Neuronal stem cell (in vitro differentiated cells): ENCODE measurements at regions not wholly inside any gene's neighbourhood (a gene's known extent, or its start where the extent isn't known, plus 50 kb on each side); places are given as distances from the start of the nearest gene placed in this dataset.

Experiments used
- DNase-seq: peaks from one replicate; pipeline ENCODE4 v3.0.0-alpha.2; 2013; ENCODE audit warnings: low spot score
- H2AFZ ChIP-seq: one replicate; pipeline ENCODE4 v1.6.1; 2013; ENCODE audit warnings: mild to moderate bottlenecking, low read length, inconsistent platforms
- H2AK5ac ChIP-seq: 2 replicates; pipeline ENCODE4 v1.6.1; 2013; ENCODE audit warnings: low read depth, mild to moderate bottlenecking, inconsistent platforms, low read length, moderate library complexity, mixed read lengths
- H2BK120ac ChIP-seq: 2 replicates; pipeline ENCODE4 v1.6.1; 2013; ENCODE audit warnings: low read depth, mild to moderate bottlenecking, inconsistent platforms, low read length, moderate library complexity, mixed read lengths
- H2BK12ac ChIP-seq: one replicate; pipeline ENCODE4 v1.6.1; 2013; ENCODE audit warnings: low read length, inconsistent platforms
- H2BK15ac ChIP-seq: 2 replicates; pipeline ENCODE4 v1.6.1; 2013; ENCODE audit warnings: mild to moderate bottlenecking, low read length, inconsistent platforms, mixed read lengths
- H2BK5ac ChIP-seq: one replicate; pipeline ENCODE4 v1.6.1; 2013; ENCODE audit warnings: inconsistent platforms, mild to moderate bottlenecking, low read length, moderate library complexity
- H3K14ac ChIP-seq: one replicate; pipeline ENCODE4 v1.6.1; 2013; ENCODE audit warnings: low read length, inconsistent platforms
- H3K18ac ChIP-seq: 2 replicates; pipeline ENCODE4 v1.6.1; 2013; ENCODE audit warnings: low read length, inconsistent platforms
- H3K23ac ChIP-seq: 2 replicates; pipeline ENCODE4 v1.6.1; 2013; ENCODE audit warnings: low read depth, mild to moderate bottlenecking, mixed read lengths, low read length, inconsistent platforms; ENCODE audit not compliant: poor library complexity
- H3K27ac ChIP-seq: replicated peaks from 3 replicates; pipeline ENCODE4 v1.5.1; 2013; ENCODE audit warnings: low read length, inconsistent platforms
- H3K27me3 ChIP-seq, 3 experiments: 2 replicates each; pipeline ENCODE4 v1.6.1; 2013; ENCODE audit warnings: low read length in 3 of 3, mild to moderate bottlenecking in 2 of 3, inconsistent platforms in 1 of 3, low read depth in 1 of 3, mixed read lengths in 1 of 3, moderate library complexity in 1 of 3; ENCODE audit not compliant: control insufficient read depth in 3 of 3, insufficient read depth in 3 of 3
- H3K36me3 ChIP-seq, 2 donors: replicated peaks in 1 of 2; 2 replicates each; pipeline ENCODE4 v1.6.1; 2013; ENCODE audit warnings: low read length in 2 of 2; ENCODE audit not compliant: control insufficient read depth in 2 of 2, insufficient read depth in 2 of 2
- H3K4ac ChIP-seq: 2 replicates; pipeline ENCODE4 v1.6.1; 2013; ENCODE audit warnings: inconsistent platforms, mild to moderate bottlenecking, low read length, moderate library complexity
- H3K4me1 ChIP-seq, 2 donors: 1 replicate in 1 of 2; 2 replicates in 1 of 2; pipeline ENCODE4 v1.6.1; 2013; ENCODE audit warnings: low read length in 2 of 2, low read depth in 1 of 2; ENCODE audit not compliant: control insufficient read depth in 2 of 2, insufficient read depth in 1 of 2
- H3K4me2 ChIP-seq: one replicate; pipeline ENCODE4 v1.6.1; 2013; ENCODE audit warnings: mild to moderate bottlenecking, low read length, inconsistent platforms; ENCODE audit not compliant: insufficient read depth, poor library complexity, severe bottlenecking
- H3K4me3 ChIP-seq, 2 donors: 2 replicates each; pipeline ENCODE4 v1.5.1; 2013; ENCODE audit warnings: low read length in 2 of 2, mild to moderate bottlenecking in 2 of 2, inconsistent platforms in 1 of 2, moderate library complexity in 1 of 2
- H3K79me1 ChIP-seq: one replicate; pipeline ENCODE4 v1.6.1; 2013; ENCODE audit warnings: low read depth, mild to moderate bottlenecking, inconsistent platforms, low read length, moderate library complexity
- H3K9ac ChIP-seq: one replicate; pipeline ENCODE4 v1.6.1; 2013; ENCODE audit warnings: mild to moderate bottlenecking, low read depth, low read length, inconsistent platforms; ENCODE audit not compliant: poor library complexity
- H3K9me3 ChIP-seq, 2 donors: replicated peaks in 1 of 2; 2 replicates each; pipeline versions ENCODE3 to v1.6.1; 2013; ENCODE audit warnings: low read length in 2 of 2, mild to moderate bottlenecking in 2 of 2, inconsistent platforms in 1 of 2, low read depth in 1 of 2, mixed read lengths in 1 of 2, moderate library complexity in 1 of 2; ENCODE audit not compliant: control insufficient read depth in 2 of 2, insufficient read depth in 1 of 2
- H4K8ac ChIP-seq: one replicate; pipeline ENCODE4 v1.6.1; 2013; ENCODE audit warnings: low read depth, mild to moderate bottlenecking, inconsistent platforms, low read length, moderate library complexity
- H4K91ac ChIP-seq: one replicate; pipeline ENCODE4 v1.6.1; 2013; ENCODE audit warnings: low read length, low read depth, mild to moderate bottlenecking, inconsistent platforms; ENCODE audit not compliant: poor library complexity
- WGBS, 2 donors: extraction: QIAGEN DNeasy Blood & Tissue Kit; methylation state at CpG; one replicate each; pipeline ENCODE4 v1.1.7; 2013; ENCODE audit warnings: missing lambda C conversion rate in 2 of 2, mixed read lengths in 1 of 2; ENCODE audit not compliant: insufficient read length in 2 of 2, insufficient replicate concordance in 1 of 2; ENCODE audit errors: extremely low coverage in 2 of 2; 5-methylcytosine and 5-hydroxymethylcytosine counted together

DNA sequence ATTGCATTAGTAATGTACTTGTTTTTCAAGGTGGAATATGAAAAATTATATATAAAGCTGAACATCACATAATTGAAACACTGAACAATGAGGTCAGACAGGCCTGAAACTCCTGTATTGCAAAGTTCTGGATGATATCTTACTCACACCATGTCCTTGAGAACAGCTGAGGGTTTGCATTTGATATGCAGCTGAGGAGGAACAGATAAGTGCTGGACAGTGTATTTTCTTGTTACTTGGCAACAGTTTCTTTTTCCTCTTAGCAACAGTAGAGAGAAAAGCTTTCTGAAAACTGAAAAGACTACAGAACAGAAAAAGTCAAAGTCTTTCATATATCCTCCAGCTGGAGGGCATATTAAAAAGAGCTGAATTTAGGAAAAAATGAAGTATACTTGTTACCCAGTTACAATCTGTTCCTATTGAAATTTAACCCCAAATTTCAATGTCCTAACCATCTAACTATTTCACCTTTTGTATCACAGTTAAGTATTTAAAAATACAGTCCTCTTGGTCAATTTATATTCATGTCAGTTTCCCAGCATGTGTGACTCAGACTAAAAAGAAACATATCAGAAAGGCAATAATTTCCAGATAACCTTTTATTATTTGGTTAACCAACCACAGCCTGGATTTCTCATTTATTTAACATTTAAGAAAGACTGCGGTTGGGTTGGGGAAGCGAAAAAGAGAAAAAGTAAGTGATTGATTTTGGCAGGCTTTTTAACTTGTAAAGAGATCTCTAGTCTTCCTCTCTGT lies 733.0 kb upstream of the DPPA4 start:
- Histone ChIP-seq H2AK5ac (no peak overlapping the region), H3K79me1 (no peaks in the 10 kb centered on the region), H3K18ac (no peak overlapping the region), H2BK15ac (no peak overlapping the region), H3K23ac (no peak overlapping the region), H3K4me2 (no peak overlapping the region), H2BK120ac (no peak overlapping the region), H3K36me3 (no peaks in the 10 kb centered on the region), H3K4me3 (no peak overlapping the region), H3K4ac (no peak overlapping the region), H4K91ac (no peak overlapping the region), H3K14ac (no peak overlapping the region), H4K8ac (no peak overlapping the region), H3K9me3 (peaks cover 0 to 16% of the 10 kb centered on the region in 2 donors), H2BK12ac (no peak overlapping the region), H3K4me1 (peaks cover 0 to 12% of the 10 kb centered on the region in 2 donors), H3K9ac (no peak overlapping the region), H3K27ac (no peak overlapping the region), H2BK5ac (no peak overlapping the region), H3K27me3 (no peaks in the 10 kb centered on the region), H2AFZ (peak overlapping the region; percentile 37)
- DNase-seq = no peak
- 100% methylated on average over 2 of the region's 2 CpGs; no CpG with 5 or more reads in 1 of the 2 donors for WGBS, 2 donors

DNA sequence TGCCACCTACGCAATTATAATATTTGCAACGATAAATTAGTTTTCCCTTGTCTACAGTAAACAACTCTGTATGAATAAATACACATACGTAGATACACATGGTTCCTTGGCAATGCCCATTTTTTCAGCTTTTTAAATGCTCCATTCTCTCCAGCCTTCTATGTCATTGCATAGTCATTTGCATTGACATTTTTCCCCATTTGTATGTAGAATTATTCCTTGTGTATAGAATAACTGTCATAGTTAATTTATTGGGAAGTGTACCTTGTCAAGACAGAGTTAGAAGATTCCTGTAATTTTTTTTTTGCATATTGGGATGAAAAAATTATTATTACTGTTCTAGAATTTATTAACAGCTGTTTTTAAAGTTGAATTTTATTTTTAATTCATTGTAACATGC lies 736.7 kb upstream of the DPPA4 start:
- H3K23ac ChIP-seq = no peak overlapping the region
- DNase-seq = no peak
- no peaks in the 10 kb centered on the region for H3K36me3 ChIP-seq
- no peak overlapping the region for H4K8ac ChIP-seq
- no peak overlapping the region for H3K4ac ChIP-seq
- H3K4me1 ChIP-seq = peaks cover 0 to 12% of the 10 kb centered on the region in 2 donors
- H2BK5ac ChIP-seq = no peak overlapping the region
- H3K27ac ChIP-seq = no peak overlapping the region
- no peak overlapping the region for H3K14ac ChIP-seq
- no peak overlapping the region for H3K4me3 ChIP-seq
- H2BK120ac ChIP-seq = no peak overlapping the region
- H4K91ac ChIP-seq = no peak overlapping the region
- H2BK12ac ChIP-seq = no peak overlapping the region
- H3K4me2 ChIP-seq = no peak overlapping the region
- no peaks in the 10 kb centered on the region for H3K27me3 ChIP-seq
- peaks cover 0 to 16% of the 10 kb centered on the region in 2 donors for H3K9me3 ChIP-seq
- H3K79me1 ChIP-seq = no peaks in the 10 kb centered on the region
- H3K9ac ChIP-seq = no peak overlapping the region
- no peak overlapping the region for H2BK15ac ChIP-seq
- H2AK5ac ChIP-seq = no peak overlapping the region
- no CpG with 5 or more reads among the region's 3 CpGs for WGBS, 2 donors
- no peak overlapping the region for H3K18ac ChIP-seq
- no peak overlapping the region for H2AFZ ChIP-seq

DNA sequence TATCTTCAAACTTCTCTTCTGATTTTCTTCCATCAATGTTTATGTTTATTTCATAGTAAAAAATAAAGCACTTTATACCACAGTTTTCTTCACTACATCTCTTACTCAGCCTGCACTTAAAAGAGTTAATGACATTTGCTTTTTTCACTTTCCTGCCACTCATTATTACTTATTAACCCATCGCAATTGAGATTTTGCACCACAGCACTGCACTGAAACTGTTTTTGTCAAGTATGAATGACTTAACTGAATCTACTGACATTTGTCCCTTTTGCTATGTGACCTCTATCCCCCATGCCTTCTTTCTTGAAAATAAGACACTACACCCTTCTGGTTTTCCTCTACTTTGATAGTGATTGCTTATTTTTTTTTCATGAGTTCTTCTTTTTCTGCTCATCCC lies 739.7 kb upstream of the DPPA4 start:
- Histone ChIP-seq H2BK5ac (no peak overlapping the region), H3K9ac (no peak overlapping the region), H2BK12ac (no peak overlapping the region), H3K18ac (no peak overlapping the region), H3K23ac (no peak overlapping the region), H3K4me2 (no peak overlapping the region), H4K8ac (no peak overlapping the region), H2BK120ac (no peak overlapping the region), H3K36me3 (no peaks in the 10 kb centered on the region), H2BK15ac (no peak overlapping the region), H2AFZ (no peak overlapping the region), H3K27ac (no peak overlapping the region), H3K4ac (no peak overlapping the region), H4K91ac (no peak overlapping the region), H3K27me3 (no peaks in the 10 kb centered on the region), H3K9me3 (peaks cover 0 to 9% of the 10 kb centered on the region in 2 donors), H3K79me1 (no peaks in the 10 kb centered on the region), H3K4me3 (no peak overlapping the region), H2AK5ac (no peak overlapping the region), H3K14ac (no peak overlapping the region), H3K4me1 (no peaks in the 10 kb centered on the region)
- DNase-seq = no peak
- no CpG with 5 or more reads among the region's 1 CpG for WGBS, 2 donors

DNA sequence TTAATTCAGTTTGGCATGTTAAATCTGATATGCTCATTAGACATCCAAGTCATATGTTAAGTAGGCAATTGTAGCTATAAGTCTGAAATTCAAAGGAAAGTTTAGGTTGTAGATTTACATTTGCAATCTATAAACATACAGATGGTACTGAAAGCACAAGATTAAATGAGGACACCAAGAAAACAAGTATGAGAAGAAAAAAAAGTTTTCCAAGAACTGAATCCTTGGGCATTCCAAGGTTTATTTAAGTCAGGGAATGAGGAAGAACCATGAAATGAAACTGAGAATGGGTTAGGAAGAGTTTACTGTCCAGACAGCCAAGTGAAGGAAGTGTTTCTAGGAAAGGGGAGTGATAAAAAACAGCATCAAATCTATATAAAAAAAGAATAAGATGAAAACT lies 756.1 kb upstream of the DPPA4 start:
- DNase-seq = no peak
- Histone ChIP-seq H2BK5ac (no peak overlapping the region), H2BK15ac (no peak overlapping the region), H3K9ac (no peak overlapping the region), H2BK12ac (no peak overlapping the region), H3K79me1 (no peaks in the 10 kb centered on the region), H2AFZ (no peak overlapping the region), H3K27ac (no peak overlapping the region), H3K18ac (no peak overlapping the region), H2AK5ac (no peak overlapping the region), H3K4me3 (no peak overlapping the region), H3K23ac (no peak overlapping the region), H3K14ac (no peak overlapping the region), H3K36me3 (no peaks in the 10 kb centered on the region), H4K91ac (no peak overlapping the region), H3K9me3 (peaks cover 2 to 16% of the 10 kb centered on the region in 2 donors), H3K4ac (no peak overlapping the region), H2BK120ac (no peak overlapping the region), H4K8ac (no peak overlapping the region), H3K4me2 (no peak overlapping the region), H3K27me3 (no peaks in the 10 kb centered on the region), H3K4me1 (no peaks in the 10 kb centered on the region)
